GM12801 (cell line): ENCODE measurements at regions not wholly inside any gene's neighbourhood (a gene's known extent, or its start where the extent isn't known, plus 50 kb on each side); places are given as distances from the start of the nearest gene placed in this dataset.
A peak's percentile ranks its signal among the peaks of the same experiment; 100 is the strongest.

Experiments
- TF ChIP-seq, protein P1 (sequence below): IDR thresholded peaks from one replicate; pipeline ENCODE4 v1.5.1; 2011; ENCODE audit warnings: control low read depth; ENCODE audit not compliant: insufficient read length; ENCODE audit errors: extremely low read depth

DNA sequence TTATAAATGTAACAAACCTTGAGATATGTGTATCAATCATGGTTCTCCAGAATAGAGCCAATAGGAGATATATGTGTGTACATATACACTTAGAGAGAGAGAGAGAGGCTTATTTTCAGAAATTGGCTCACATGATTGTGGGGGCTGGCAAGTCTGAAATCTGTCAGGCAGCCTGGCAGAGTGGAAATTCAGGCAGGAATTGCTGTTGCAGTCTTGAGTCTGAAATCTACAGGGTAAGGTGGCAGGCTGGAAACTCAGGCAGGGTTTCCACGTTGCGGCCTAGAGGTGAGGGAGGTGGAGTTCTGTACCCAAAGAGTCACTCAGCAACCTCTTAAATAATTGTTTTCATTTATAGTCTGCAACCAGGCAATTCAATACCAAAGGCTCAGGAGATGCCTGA lies 218.4 kb downstream of the B3GLCT start:
- TF ChIP-seq, protein P1, sequence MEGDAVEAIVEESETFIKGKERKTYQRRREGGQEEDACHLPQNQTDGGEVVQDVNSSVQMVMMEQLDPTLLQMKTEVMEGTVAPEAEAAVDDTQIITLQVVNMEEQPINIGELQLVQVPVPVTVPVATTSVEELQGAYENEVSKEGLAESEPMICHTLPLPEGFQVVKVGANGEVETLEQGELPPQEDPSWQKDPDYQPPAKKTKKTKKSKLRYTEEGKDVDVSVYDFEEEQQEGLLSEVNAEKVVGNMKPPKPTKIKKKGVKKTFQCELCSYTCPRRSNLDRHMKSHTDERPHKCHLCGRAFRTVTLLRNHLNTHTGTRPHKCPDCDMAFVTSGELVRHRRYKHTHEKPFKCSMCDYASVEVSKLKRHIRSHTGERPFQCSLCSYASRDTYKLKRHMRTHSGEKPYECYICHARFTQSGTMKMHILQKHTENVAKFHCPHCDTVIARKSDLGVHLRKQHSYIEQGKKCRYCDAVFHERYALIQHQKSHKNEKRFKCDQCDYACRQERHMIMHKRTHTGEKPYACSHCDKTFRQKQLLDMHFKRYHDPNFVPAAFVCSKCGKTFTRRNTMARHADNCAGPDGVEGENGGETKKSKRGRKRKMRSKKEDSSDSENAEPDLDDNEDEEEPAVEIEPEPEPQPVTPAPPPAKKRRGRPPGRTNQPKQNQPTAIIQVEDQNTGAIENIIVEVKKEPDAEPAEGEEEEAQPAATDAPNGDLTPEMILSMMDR: no peak

DNA sequence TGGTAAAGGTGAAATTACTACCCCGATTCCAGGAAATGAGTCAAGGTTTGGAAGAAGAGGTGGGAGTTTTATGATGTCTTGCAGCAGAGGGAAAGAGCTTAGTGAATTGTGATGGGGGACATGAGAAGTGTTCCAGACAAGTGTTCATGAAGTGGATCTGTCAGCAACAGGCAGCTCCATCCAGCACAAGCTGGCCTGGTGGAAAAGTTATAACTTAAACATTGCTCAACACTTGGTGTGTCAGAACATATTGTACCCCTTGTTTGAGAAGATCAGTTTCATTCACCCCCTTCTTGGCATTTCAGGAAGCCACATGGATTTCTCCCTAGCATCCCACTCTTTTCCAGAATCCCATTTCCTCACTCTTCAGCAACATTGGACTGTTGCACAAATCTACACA lies 222.0 kb downstream of the B3GLCT start:
- TF ChIP-seq, protein P1: no peak

DNA sequence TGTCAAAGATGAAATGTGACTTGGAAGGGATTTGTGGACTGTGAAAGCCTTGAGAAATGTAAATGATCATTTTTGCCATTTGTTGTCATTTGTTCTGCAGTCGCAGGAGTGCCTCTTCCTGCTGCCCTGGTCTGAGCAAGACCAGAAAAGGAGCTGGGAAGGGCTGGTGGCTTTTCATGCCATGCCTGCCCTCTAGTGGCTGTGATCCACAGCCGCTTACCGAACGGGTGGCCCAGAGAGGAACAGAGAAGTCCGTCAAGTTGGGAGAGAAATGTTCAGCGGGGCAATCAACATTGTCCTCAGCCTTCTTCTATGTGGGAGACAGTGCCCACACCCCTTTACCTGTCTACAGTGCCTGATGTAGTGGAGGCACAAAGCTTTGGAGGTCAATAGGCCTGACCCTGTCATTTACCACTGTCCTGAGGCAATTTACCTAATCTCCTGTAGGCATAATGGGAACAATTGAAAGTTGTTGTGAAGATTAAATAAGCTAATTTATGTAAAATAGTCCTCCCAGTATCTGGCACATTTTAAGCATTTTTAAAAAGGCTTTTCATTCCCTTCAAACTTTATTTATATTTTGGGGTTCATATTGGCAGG lies 224.5 kb downstream of the B3GLCT start:
- TF ChIP-seq, protein P1: no peak

DNA sequence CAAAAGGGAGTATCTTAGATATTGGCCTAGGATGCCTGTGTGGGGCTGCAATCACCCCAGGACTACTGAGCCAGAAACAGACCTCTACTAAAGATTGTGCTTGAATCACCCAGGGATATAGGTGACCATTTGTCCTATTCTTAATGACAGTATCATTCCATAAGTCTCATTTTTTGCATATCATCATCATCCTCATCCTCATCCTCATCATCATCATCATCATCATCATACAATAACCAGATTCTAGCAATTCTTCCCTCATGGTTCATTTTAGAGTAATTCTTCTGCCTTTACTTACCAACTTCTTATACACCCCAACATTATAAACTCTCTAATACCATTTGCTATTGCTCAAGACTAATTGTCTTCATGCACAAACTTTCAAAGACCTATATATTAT lies 226.6 kb downstream of the B3GLCT start:
- TF ChIP-seq, protein P1: no peak

DNA sequence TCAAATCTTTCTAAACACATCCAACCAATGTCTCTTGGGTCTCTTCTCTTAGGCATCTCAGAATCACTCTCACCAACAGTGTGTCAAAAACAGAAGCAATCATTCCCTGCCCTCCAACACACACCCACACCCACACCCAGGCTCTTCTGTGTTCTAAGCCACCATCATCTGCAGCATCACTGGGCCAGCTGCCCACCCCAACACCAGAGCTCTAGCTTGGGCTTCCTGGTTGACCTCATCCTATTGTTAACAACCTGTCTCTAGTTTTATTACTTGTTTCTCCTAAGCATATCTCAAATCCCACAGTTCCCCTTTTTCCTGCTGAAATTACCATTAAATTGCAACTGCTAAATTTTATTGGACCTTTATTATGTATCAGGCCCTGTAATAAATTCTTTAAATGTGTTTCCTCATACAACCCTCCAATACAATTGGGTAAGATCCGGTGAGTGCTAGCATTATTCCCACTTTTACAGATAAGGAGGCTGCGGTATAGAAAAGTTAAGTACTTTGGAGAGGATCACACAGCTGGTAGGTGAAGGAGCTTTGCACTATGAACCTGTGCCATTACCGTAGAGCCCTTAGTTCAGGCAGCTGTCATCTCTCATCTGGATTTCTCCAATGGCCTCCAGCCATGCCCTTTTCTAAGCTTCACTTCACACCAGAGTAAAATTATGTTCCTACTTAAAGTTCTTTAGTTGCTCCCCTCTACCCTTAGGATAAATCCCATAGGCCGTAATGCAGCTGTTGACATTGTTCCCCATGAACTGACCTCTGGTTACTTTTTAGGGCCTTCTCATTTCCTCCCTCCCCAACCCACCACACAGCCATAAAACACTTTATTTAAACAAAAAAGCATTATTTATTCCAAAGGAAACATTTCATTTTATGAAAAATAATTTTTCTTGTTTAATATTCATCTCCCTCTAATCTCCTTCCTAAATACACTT lies 227.7 kb downstream of the B3GLCT start:
- TF ChIP-seq, protein P1: no peak

DNA sequence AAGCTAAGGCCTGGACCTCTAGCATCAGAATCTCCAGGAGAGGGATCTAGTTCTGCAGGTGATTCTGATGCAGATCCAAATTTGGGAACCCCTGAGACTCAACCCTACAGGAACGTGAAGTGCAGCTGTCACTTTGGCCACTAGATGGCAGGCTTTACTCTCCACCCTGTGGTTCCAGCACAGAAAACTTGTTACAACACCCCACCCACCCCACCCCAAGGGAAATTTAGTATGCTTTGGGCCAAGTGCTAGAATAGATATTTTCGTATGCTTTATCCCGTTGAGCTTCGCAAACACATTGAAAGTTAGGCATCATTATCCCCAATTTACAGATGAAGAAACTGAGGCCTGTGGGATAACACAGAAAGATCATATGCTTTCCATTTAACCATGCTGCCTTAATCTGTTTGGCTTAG lies 232.0 kb downstream of the B3GLCT start:
- TF ChIP-seq, protein P1: peak; percentile 64

- TF ChIP-seq, protein P1: no peak
Measured at GRCh38 chr13:31433207-31433606, 233.4 kb downstream of the B3GLCT start.
